ENCODE measurements at regions not wholly inside any gene's neighbourhood (a gene's known extent, or its start where the extent isn't known, plus 50 kb on each side); places are given as distances from the start of the nearest gene placed in this dataset.

DNA sequence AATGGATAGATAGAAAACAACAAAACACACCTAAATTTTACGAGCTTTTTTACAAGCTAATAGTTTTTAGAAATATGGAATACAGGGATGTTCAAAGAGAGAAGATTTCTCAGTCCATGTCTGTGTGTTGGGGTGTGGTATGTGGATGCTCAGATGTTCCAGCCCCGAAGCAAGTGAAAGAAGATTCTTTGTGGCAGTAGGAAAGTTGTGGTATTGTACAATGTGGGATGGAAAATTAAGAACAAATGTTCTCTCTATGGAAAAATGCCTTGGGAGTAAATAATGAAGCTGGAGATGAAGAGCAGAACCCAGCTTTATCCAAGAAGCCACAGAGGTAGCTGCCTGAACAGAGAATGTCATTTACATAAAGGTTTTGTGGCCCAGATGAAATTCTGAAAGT lies 150.3 kb upstream of the PRKD1 start:
- TF ChIP-seq POLR2AphosphoS5 (IDR thresholded peaks at IDR 0.05; ENCODE audit: low read depth, low read length): no peak
- TF ChIP-seq, protein P1, sequence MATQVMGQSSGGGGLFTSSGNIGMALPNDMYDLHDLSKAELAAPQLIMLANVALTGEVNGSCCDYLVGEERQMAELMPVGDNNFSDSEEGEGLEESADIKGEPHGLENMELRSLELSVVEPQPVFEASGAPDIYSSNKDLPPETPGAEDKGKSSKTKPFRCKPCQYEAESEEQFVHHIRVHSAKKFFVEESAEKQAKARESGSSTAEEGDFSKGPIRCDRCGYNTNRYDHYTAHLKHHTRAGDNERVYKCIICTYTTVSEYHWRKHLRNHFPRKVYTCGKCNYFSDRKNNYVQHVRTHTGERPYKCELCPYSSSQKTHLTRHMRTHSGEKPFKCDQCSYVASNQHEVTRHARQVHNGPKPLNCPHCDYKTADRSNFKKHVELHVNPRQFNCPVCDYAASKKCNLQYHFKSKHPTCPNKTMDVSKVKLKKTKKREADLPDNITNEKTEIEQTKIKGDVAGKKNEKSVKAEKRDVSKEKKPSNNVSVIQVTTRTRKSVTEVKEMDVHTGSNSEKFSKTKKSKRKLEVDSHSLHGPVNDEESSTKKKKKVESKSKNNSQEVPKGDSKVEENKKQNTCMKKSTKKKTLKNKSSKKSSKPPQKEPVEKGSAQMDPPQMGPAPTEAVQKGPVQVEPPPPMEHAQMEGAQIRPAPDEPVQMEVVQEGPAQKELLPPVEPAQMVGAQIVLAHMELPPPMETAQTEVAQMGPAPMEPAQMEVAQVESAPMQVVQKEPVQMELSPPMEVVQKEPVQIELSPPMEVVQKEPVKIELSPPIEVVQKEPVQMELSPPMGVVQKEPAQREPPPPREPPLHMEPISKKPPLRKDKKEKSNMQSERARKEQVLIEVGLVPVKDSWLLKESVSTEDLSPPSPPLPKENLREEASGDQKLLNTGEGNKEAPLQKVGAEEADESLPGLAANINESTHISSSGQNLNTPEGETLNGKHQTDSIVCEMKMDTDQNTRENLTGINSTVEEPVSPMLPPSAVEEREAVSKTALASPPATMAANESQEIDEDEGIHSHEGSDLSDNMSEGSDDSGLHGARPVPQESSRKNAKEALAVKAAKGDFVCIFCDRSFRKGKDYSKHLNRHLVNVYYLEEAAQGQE (IDR thresholded peaks at IDR 0.05; ENCODE audit: insufficient read depth in 1 of 2, low read depth in 2 of 2, low read length in 2 of 2): no peak
